PC-3 (cell line): ENCODE measurements at regions not wholly inside any gene's neighbourhood (a gene's known extent, or its start where the extent isn't known, plus 50 kb on each side); places are given as distances from the start of the nearest gene placed in this dataset.

Experiments
- ATAC-seq: fragments of 200-7000 bp; cut with Tn5 transposase; 2 replicates; pipeline ENCODE4 v1.9.1; 2020; ENCODE audit warnings: mild to moderate bottlenecking, moderate library complexity
- BruUV-seq: library from RNA; stranded (reverse); fragments of 400-500 nt; replicated peaks from 2 replicates; lab custom pipeline; 2021; lab: Mats Ljungman, UMichigan
- CTCF ChIA-PET: fragments of 300-600 bp; sonication (Branson Sonifier 250); formaldehyde crosslinking; loops from one replicate; lab custom pipeline; 2022; ENCODE audit warnings: antibody characterized with exemption; lab: Charles Lee
- POLR2A ChIA-PET: fragments of 300-600 bp; sonication (Branson Sonifier 250); formaldehyde crosslinking; loops from one replicate; lab custom pipeline; 2022; ENCODE audit warnings: antibody characterized with exemption; ENCODE audit not compliant: unreplicated experiment; lab: Charles Lee
- DNase-seq: peaks from one replicate; pipeline ENCODE4 v3.0.0-alpha.2; 2015
- H2AFZ ChIP-seq: fragments of 300-600 bp; sonication (generic); 2 replicates; pipeline ENCODE4 v1.6.0; 2016; ENCODE audit warnings: antibody characterized with exemption, low read length
- H3F3A ChIP-seq: fragments of 300-600 bp; sonication (generic); one replicate; pipeline ENCODE4 v1.6.0; 2017; ENCODE audit warnings: antibody characterized with exemption, low read length, control low read depth, mild to moderate bottlenecking; ENCODE audit not compliant: unreplicated experiment
- H3K27ac ChIP-seq: fragments of 300-600 bp; sonication (generic); 2 replicates; pipeline ENCODE4 v1.5.1; 2016; ENCODE audit warnings: mild to moderate bottlenecking, low read length
- H3K27me3 ChIP-seq: fragments of 300-600 bp; sonication (generic); 2 replicates; pipeline ENCODE4 v1.6.1; 2016; ENCODE audit warnings: low read length, mixed read lengths
- H3K36me3 ChIP-seq: fragments of 300-600 bp; sonication (generic); 2 replicates; pipeline ENCODE4 v1.6.1; 2016; ENCODE audit warnings: low read depth, mixed run types, low read length, mixed read lengths
- H3K4me1 ChIP-seq: fragments of 300-600 bp; sonication (generic); 2 replicates; pipeline ENCODE4 v1.5.1; 2016; ENCODE audit warnings: low read length; ENCODE audit not compliant: insufficient read depth
- H3K4me2 ChIP-seq: fragments of 300-600 bp; sonication (generic); 2 replicates; pipeline ENCODE4 v1.6.0; 2016; ENCODE audit warnings: low read length
- H3K4me3 ChIP-seq: fragments of 300-600 bp; sonication (generic); 2 replicates; pipeline ENCODE4 v1.5.1; 2016; ENCODE audit warnings: mild to moderate bottlenecking, low read length, mixed read lengths
- H3K79me2 ChIP-seq: fragments of 300-600 bp; sonication (generic); 2 replicates; pipeline ENCODE4 v1.6.1; 2017; ENCODE audit warnings: low read length, mixed read lengths
- H3K9ac ChIP-seq: fragments of 300-600 bp; sonication (generic); 2 replicates; pipeline ENCODE4 v1.6.0; 2016; ENCODE audit warnings: mild to moderate bottlenecking, low read length
- H3K9me2 ChIP-seq: fragments of 300-600 bp; sonication (generic); replicated peaks from 2 replicates; pipeline ENCODE4 v1.6.1; 2016; ENCODE audit warnings: mixed run types, low read length, mixed read lengths
- H3K9me3 ChIP-seq: fragments of 300-600 bp; sonication (generic); 2 replicates; pipeline ENCODE4 v1.6.1; 2016; ENCODE audit warnings: low read length, mixed read lengths
- H4K20me1 ChIP-seq: fragments of 300-600 bp; sonication (generic); 2 replicates; pipeline ENCODE4 v1.6.1; 2016; ENCODE audit warnings: low read length, mixed read lengths
- CTCF ChIP-seq: fragments of 300-600 bp; sonication (generic); conservative IDR thresholded peaks from 2 replicates; pipeline ENCODE4 v1.5.1; 2017; ENCODE audit warnings: antibody characterized with exemption, low read depth, mild to moderate bottlenecking, low read length
- EZH2 ChIP-seq: fragments of 300-600 bp; sonication (generic); IDR thresholded peaks from one replicate; pipeline ENCODE4 v1.6.1; 2017; ENCODE audit warnings: antibody characterized with exemption, mild to moderate bottlenecking, low read length; ENCODE audit not compliant: unreplicated experiment
- EZH2phosphoT487 ChIP-seq: fragments of 300-600 bp; sonication (generic); IDR thresholded peaks from 2 replicates; pipeline ENCODE4 v1.6.1; 2018; ENCODE audit warnings: mild to moderate bottlenecking, antibody characterized with exemption, low read length, borderline replicate concordance
- intact Hi-C: fragments of 100-400 bp; cut with micrococcal nuclease; formaldehyde crosslinking; loops from 2 replicates; pipeline ENCODE4 v1.9.0; 2023

- CTCF ChIA-PET, result no interaction called here
These were observed 1290.4 kb upstream of the CHAC2 start for GRCh38 chr2:52477166-52477565.

DNA sequence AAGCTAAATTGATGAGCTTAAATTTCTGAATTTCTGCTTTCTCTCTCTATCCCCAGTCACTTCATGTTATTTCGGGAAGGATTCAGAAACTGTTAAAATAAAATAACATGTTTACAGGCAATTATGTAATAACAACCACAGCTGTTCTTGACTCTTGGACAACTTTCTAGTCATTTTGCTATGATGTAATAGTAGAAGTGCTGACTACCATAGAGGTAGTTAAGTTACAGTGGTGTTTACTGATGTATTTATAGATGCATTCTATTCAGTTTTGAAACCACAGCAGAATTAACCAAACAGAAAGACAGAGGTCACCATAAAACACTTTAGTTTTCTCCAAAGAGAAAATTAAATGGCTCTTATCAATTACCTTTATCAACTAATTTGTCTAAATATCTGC, 1292.0 kb upstream of the CHAC2 start:
- H3K36me3 ChIP-seq, result no peaks in the 10 kb centered on the region
- no TSS peak for BruUV-seq
- H3K9me2 ChIP-seq, result 0 out of 2 replicates have a peak, but pooled peaks cover 3% of the 10 kb centered on the region
- no peak overlapping the region for H3K9ac ChIP-seq
- H3K27ac ChIP-seq, result no peak overlapping the region
- no peak overlapping the region for H2AFZ ChIP-seq
- H3K9me3 ChIP-seq, result no peaks in the 10 kb centered on the region
- H3K4me1 ChIP-seq, result no peaks in the 10 kb centered on the region
- DNase-seq (no peak), ATAC-seq (no peak)
- TF ChIP-seq CTCF (no peak), EZH2 (no peak)
- ChIA-PET POLR2A (no interaction called here), CTCF (no interaction called here)
- H4K20me1 ChIP-seq, result no peaks in the 10 kb centered on the region
- intact Hi-C loops, result no loop called here
- H3K79me2 ChIP-seq, result no peaks in the 10 kb centered on the region
- H3K4me2 ChIP-seq, result no peak overlapping the region
- H3F3A ChIP-seq, result no peaks in the 10 kb centered on the region
- H3K27me3 ChIP-seq, result no peaks in the 10 kb centered on the region
- no peak overlapping the region for H3K4me3 ChIP-seq

More at GRCh38 chr2:52477166-52477565, 1290.4 kb upstream of the CHAC2 start:
- H3K27me3 ChIP-seq, result no peaks in the 10 kb centered on the region
- no peak for TF ChIP-seq EZH2phosphoT487
- no peak for TF ChIP-seq CTCF
- no peak for TF ChIP-seq EZH2
- no peaks in the 10 kb centered on the region for H3K9me3 ChIP-seq
- 0 out of 2 replicates have a peak, but pooled peaks cover 3% of the 10 kb centered on the region for H3K9me2 ChIP-seq
- no peaks in the 10 kb centered on the region for H3K36me3 ChIP-seq
- H3K27ac ChIP-seq, result no peak overlapping the region
- no peak for DNase-seq
- intact Hi-C loops, result no loop called here
- no peak overlapping the region for H2AFZ ChIP-seq
- H3K4me3 ChIP-seq, result no peak overlapping the region
- H3K79me2 ChIP-seq, result no peaks in the 10 kb centered on the region
- no peaks in the 10 kb centered on the region for H3K4me1 ChIP-seq
- H3K4me2 ChIP-seq, result no peak overlapping the region
- H3K9ac ChIP-seq, result no peak overlapping the region
- H3F3A ChIP-seq, result no peaks in the 10 kb centered on the region
- POLR2A ChIA-PET, result no interaction called here
- no peaks in the 10 kb centered on the region for H4K20me1 ChIP-seq
- no peak for ATAC-seq
- no TSS peak for BruUV-seq

DNA sequence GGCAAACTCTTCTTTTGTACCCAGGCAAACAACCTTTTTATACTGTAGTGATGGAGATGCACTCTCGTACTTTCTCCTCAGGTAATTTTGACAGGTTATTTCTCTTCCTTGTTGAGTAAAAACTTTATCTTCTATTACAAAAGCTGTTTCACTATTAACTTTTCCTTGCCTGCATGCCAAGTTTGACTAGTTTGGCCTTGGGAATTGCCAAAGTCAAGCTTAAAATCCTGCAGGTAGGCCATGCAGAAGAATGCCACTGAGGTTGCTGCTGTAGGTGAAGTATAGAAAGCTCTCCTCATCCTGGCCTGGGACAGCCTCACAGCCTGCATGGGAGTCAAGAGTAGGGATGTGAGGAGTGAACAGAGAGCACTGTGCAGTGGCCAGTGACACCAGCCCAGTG, 1293.5 kb upstream of the CHAC2 start:
- TF ChIP-seq EZH2, result no peak
- no peak for TF ChIP-seq EZH2phosphoT487
- TF ChIP-seq CTCF, result no peak

More for the DNA sequence above, 1293.5 kb upstream of the CHAC2 start:
- Histone ChIP-seq H3K4me2 (no peak overlapping the region), H3K4me3 (no peak overlapping the region), H3K9ac (no peak overlapping the region), H3K4me1 (no peaks in the 10 kb centered on the region), H3K9me2 (0 out of 2 replicates have a peak, but pooled peaks cover 3% of the 10 kb centered on the region), H3K27ac (no peak overlapping the region), H4K20me1 (no peaks in the 10 kb centered on the region), H3K27me3 (no peaks in the 10 kb centered on the region), H3K9me3 (no peaks in the 10 kb centered on the region), H3K79me2 (no peaks in the 10 kb centered on the region), H3F3A (no peaks in the 10 kb centered on the region), H3K36me3 (no peaks in the 10 kb centered on the region), H2AFZ (no peak overlapping the region)
- ATAC-seq, result no peak
- intact Hi-C loops, result no loop called here
- ChIA-PET POLR2A (no interaction called here), CTCF (no interaction called here)
- DNase-seq, result no peak
- BruUV-seq, result no TSS peak
